HUDEP-2 (cell line): ENCODE measurements at regions not wholly inside any gene's neighbourhood (a gene's known extent, or its start where the extent isn't known, plus 50 kb on each side); places are given as distances from the start of the nearest gene placed in this dataset.
"Not testable (repeated sequence)": the region's sequence is repeated elsewhere in the genome, so short reads cannot be mapped to it uniquely, and the experiment has no call there.

Experiments used
- DNase-seq, 76 experiments: peaks; one replicate each; lab custom pipeline; 2025; ENCODE audit not compliant: unreplicated experiment in 76 of 76; lab: John Stamatoyannopoulos, UW

DNA sequence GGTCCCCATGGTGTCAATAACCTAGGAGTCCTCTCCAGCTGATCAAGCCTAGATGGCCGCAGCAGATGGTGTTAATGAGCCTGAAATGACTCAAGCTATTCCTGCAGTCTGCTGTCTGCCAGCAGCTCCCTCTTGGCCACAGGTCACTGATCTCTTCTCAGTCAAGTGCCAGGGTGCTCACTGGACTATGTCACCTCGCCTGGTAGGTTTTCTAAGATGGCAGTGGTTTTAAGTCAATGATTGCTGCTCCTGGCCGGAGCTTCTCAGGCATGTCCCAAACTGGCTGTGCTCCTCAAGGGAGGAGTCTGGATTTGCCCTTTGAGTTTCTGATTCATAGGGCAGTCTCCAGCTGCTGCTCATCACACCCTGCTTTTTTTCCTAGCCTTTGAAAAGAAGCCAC lies 58.6 kb upstream of the SHISA6 start:
- DNase-seq: no peak

DNA sequence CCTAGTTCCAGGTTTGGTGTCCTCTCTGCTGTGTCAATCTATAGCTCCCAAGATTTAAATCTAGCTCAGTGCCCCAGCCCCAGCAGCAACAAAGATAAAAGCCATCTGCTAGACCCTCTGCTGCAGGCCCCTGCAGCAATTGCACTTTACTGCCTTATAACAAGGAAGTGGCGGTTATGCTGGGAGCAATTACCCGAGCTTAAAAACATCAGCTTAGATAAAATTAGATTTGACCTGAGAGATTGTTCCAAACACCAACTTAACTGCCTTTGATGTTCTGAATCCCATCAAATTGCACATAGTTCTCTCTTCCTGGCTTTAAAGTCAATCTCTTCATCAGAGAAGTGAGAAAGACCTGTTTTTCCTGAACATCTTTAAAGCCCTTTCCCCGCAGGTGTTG lies 62.4 kb upstream of the SHISA6 start:
- DNase-seq: no peak

DNA sequence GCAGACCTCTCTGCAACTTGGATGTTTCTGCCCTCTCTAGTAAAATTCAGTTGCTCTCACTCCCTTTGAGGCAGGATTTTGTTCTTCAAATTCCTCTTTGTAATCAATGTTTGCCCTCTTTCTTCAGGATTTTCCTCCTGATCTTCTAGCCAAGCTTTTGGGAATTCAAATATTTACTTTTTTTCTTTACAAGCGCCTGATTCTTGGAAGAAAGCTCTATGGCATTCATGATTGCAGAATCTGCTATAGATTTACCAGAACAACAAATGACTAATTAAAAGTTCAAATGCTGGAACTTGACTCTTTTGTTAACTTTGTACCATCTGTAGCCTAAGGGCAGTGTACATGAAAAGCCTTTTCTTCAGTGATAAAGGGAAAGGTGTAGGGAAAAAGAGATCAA lies 63.7 kb upstream of the SHISA6 start:
- no peak for DNase-seq

DNA sequence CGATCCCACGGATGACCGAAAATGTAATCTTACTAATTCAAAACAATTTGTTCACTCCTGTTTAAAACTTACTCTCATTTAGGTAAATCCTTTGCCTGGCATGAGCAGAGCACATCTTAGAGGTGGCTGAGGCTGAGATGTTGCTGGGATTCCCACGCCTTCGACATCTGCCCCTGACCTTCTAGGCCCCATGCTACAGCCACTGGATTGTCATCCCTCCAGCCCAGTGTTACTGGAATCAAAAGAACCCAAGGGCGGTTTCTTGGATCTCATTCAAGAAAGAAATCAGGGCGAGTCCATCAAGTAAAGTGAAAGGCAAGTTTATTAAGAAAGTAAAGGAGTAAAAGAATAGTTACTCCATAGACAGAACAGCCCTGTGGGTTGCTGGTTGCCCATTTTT lies 64.5 kb upstream of the SHISA6 start:
- DNase-seq: no peak

DNA sequence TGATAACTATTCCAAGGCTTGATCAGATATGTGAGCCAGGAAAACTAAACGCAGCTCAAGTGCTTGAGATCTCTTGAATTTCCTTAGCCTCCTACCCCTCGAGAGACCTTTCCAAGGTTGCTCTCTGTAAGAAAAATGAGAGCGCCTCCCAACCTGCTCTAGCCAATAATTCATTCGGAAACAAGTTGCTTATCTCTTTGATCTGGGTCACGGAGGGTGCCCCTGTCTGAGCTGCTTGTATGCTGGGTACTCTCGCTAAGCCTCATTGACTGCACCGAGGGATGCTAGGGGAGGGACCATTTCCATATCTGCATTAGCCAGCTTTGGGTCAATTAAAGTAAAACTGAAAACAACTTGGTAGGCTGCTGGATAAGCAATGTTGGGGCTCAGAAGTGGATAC lies 70.1 kb upstream of the SHISA6 start:
- no peak for DNase-seq

DNA sequence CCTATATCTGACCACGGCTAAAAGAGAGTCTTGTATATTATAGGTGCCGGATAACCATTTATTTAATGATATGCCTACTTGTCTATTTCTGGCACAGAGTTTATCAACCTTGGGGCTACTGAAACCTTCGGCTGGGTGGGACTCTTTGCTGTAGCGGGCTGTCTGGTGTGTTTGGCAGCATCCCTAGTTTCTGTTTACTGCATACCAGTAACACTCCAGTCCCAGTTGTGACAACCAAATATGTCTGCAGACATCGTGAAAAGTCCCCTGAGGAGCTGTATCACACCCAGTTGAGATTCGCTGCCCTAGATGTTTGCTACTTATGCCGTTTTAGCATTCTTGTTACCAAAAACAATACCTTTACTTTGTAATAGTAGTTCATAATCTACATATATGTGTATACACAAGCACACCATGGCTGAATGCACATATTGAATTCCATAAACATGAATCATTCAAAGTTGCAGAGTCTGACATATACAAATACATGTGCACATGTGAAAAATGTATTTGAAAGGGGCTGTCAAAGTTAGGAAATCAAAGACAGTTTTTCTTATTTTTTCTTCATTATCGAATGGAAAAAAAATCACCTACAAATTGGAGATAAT lies 89.1 kb upstream of the SHISA6 start:
- DNase-seq: no peak

DNA sequence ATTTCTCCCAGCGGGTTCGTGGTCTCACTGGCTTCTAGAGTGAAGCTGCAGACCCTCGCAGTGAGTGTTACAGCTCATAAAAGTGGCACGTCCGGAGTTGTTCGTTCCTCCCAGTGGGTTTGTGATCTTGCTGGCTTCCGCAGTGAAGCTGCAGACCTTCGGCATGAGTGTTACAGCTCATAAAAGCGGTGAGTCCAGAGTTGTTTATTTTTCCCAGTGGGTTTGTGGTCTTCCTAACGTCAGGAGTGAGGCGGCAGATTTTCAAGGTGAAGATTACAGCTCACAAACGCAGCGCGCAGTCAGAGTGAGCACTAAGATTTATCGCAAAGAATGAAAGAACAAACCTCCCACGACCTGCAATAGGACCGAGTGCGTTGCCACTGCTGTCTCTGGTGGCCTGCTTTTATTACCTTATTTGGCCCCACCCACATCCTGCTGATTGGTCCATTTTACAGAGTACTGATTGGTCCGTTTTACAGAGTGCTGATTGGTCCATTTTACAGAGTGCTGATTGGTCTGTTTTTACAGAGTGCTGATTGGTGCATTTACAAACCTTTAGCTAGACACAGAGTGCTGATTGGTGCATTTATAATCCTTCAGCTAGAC lies 90.0 kb upstream of the SHISA6 start:
- not testable (repeated sequence) for DNase-seq

DNA sequence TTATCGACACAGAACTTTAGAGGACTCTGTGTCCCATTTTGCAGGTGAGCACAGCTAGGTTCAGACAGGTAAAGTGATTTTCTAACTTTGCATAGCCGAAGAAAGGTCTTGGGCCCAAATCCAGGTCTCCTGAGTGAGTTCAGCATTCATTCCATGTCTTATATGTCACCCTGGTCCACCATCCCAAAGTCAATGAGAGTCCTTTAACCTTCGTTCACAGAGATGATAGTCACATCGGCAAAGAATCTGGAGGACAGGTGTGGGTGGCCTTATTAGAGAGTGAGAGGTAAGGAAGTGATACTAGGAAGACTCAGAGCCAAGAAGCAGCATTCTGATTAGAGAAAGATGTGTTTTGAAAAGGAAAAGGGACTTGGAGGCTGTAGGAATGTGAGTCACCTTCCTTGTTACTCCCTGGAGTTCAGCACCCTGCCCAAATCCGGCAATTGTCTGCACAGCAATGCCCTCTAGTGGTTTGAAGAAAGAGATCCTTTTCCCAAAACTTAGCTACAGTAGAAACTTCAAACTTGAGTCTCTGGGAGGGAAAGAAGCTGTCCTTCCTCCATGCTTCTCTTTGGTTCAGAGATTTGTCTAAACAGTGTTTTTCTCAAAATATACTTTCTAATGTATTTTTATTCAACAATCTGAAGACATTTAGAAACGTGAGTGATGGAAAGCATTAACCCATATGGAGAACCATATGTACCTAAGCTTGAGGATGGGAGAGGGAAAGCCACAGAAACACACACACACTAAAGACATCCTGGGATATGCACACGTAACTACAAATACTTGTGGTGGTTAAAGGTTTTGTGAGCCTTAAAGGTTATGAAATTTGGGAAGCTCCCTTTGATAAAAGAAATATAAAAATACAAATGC lies 96.4 kb upstream of the SHISA6 start:
- peak in 20 of 76 experiments; percentile 1 to 43 (median 10) for DNase-seq

DNA sequence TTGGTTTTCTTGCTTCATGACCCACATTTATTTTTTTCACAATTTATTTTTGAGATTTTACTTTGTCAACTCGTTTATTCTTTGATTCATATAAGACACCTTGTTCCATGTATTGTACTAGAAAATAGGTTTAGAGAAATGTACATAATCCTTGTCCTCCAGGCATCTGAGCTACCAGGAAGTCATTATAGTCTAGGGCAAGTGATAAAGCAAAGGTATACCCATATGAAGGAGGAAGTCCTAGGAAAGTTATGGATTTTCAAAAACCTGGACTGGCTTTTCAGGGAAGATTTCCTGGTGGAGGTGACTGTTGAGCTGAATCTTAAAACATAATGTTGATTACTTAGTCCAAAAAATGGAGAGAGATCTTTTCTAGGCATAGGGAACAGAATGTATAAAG lies 98.8 kb upstream of the SHISA6 start:
- no peak for DNase-seq

DNA sequence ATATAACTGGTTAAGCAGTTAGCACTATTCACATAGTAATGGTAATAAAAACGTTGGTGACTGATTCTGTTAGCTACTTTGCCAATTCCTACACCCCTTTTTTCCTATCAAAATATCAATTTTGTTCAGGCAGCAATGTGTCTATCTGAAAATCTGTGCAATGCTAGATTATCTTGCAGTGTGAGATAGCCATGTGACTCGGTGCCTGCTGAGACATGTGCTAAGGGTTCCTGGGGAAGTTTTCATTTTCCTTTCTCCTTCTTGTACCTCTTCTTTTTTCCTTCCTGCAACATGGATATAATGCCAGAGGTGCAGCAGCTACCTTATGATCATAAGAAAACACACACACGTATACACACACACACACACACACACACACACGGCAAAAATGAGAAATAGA lies 100.5 kb upstream of the SHISA6 start:
- no peak for DNase-seq

DNA sequence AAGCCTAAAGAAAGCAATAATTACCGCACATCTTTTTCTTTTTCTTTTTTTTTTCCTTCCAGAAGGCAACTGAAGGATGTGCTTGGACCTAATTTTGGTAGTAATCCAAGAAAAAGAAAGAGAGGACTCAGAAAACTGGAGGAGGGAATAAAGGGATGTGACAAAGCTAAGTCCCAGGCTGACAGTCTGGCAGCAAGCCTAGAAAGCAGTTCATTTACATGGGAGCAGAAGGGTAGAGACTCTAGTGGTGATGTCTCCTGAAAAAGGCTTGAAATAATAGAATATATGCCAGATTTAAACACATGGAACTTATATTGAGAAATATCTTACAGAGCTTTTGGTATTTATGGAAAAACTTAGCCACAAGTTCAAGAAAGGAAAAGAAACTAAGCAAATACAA lies 101.0 kb upstream of the SHISA6 start:
- no peak for DNase-seq

DNA sequence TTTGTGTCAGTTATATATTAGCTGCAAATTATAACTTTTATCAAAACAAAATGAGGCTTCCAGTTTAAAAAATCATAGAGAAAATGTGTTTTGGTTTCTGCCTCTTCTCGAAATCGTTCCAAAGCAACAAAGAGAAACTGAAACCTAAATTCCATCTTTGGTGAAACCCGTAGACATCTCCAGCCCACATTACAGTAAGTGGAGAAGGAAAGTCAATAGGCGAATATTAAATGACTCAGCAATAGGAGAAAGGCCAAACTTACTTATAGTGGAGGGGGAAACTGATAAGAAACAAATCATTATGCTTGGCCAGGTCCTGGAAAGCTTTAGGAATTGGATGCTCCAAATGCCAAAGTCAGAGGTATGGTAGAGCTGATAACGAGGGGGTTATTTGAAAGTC lies 103.0 kb upstream of the SHISA6 start:
- no peak for DNase-seq

DNA sequence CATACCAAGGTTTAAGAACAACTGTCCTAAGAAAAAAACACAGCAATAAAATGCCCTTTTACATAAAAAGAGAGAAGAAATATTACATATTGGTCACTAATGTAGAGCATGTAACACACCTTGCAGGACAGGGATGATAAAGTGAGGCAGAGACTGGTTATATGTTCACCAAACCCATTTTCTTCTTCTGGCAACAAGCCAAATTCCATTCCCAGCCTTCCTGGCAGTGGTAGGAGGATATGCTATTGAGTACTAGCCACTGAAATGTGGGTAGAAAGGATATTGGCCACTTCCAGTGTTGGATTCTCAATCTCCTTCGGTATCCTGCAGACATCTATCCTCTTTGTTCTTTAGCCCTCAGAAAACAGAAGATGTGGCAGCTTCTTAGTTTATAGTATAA lies 105.2 kb upstream of the SHISA6 start:
- DNase-seq: no peak

DNA sequence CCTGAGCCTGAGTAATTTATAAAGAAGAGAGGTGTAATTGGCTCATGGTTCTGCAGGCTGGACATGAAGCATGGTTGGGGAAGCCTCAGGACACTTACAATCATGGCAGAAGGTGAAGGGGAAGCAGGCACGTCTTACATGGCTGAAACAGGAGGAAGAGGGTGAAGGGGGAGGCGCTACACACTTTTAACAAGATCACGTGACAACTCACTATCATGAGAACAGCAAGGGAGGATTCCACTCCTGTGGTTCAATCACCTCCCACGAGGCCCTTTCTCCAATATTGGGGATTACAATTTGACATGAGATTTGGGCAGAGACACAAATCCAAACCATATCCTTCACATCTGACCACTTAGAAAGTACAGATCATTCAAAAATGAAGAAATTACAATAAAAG lies 110.6 kb upstream of the SHISA6 start:
- DNase-seq: no peak

DNA sequence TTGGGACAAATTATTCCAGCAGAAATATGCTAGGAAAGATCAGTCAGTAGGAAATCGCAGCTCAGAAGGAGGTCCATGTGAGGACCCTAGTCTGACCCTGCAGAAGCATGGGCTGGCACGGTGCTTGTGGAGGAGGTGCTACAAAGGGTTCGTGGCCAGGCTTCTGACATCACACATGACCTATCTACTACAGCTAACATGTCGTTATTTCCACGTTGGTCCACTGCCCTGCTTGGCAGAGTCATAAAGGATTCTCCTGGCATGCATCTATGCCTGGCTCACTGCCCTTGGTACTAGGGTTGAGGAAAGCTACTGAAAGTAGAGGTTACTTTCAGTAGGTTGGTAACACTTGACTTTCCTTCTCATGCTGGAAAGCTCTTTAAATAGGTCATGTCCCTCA lies 118.1 kb upstream of the SHISA6 start:
- DNase-seq: no peak

DNA sequence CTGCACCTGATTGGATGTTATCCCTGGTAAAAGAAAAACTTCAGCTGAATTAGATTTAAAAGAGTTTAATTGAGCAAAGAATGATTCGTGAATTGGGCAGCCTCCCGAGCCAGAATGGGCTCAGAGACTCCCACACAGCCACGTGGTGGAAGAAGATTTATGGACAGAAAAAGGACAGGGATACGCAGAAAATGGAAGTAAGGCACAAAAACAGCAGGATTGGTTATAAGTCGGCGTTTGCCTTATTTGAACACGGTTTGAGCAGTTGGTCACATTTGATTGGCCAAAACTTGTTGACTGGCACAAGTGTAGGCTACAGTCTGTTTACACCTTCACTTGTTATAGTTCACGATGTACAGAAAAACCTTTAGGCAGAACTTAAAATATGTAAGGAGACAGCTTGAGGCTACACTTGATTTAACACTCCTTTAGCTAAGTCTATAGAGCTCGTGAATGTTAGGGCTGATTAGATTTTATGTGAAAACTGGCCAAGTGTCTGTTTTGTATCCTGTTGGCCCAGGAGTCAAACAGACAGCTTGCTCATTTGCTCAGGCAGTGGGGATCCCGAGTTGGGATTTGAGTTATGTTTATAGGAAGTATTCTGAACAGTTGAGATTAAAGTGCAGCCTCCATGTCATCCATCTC lies 119.5 kb upstream of the SHISA6 start:
- no peak for DNase-seq

DNA sequence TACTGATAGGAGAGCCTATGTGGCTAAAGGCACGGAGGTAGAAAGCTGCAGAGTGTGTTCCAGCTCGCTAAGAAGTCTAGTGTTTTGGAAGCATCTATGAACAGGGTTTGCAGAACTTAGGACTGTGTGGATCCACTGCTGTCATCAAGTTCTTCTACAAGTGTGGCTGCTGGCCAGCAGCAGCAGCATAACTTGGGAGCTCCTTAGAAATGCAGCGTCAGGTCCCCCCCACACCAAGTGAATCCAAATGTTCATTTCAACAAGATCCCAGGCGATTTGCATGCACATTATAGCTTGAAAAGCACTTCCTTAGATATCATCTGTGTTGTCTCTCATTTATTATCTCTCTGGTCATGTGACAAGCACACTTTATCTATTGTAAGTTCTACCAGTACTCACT lies 131.9 kb upstream of the SHISA6 start:
- DNase-seq: no peak

DNA sequence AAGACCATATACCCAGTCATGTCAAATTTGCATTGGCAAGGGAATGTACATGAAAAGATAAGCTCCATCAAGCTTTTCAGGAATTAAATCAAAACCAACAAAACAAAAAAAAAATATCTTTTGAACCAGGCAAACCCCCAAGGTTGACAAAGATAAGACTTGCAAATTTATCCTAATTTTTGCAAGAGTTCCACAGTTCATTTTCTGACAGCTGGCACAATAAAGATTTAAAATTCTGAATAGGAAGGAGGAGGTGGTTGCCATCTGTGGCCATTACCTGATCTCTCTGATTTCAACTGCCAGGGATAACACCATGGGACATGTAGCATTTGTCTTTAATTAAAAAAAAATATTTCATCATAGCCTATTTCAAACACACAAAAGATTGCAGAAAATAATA lies 135.9 kb upstream of the SHISA6 start:
- DNase-seq: no peak

DNA sequence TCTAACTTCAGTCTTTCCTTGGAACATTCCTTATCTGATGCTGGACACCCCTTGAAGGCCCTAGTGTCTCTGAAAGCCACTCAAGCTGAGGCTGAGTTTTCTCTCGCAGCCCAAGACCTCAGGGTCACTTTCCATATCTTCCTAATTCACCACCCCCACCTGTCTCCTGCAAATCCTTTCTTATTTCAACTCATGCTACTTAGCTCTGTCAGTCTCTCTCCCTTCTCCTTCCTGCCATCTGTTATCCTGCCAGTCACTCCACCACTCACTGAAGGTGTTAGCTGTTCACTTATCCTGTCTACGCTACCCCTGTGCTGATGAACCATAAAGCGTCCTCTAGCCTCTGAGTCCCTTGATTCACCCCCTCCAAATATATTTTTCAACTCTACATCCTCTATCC lies 143.9 kb upstream of the SHISA6 start:
- DNase-seq: no peak

DNA sequence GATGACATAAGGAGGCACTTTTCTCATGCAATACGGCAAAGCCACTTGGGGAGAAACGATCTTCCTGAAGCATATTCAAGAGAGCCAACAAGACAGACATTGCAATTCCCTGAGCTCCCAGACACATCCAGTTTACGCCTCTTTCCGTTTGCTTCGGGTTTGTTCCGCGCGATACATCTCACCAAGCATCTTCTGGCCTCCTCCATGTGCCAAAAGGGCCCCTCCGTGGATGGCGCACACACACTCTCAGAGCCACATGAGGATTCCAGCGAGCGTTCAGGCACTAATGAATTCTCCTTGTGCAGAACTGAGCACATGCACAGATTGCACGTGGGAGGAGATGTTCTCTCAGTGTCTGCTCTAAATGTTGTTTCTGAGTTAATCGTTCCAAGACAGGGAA lies 146.7 kb upstream of the SHISA6 start:
- DNase-seq: no peak

DNA sequence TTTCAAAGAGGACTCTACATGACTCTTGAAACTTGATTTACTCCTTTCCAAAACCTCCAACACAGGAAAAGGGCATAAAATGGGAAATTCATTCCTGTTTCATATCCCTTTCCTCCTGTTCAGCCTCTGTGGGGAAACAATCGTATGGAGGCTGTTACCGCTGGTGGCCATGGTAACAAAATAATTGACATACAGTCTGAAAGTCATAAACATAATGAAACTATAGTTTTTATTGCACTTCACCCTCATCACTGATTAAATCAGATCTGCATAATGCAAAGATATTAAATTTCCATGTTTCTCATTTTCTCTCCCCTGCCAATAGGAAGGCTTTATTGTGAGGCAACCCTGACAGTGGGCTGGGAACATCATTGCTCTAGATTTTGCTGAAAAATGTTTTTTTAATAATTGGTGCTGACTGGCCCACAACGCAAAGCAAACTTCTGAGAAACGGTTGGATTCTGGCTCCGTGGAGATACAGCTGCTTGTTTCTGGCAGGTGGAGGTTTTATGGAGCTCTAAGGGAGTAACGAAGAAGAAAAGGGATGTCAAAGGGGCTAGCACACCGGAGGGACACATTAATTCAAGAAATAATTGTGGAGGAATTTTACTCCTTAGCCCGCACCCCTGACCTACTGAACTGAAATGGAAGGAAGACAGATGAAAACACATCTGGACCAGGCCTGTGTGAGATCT lies 154.2 kb upstream of the SHISA6 start:
- no peak for DNase-seq
